ENCODE measurements at regions not wholly inside any gene's neighbourhood (a gene's known extent, or its start where the extent isn't known, plus 50 kb on each side); places are given as distances from the start of the nearest gene placed in this dataset.

- FAIRE-seq, result no peak
- DNase-seq (ENCODE audit: low spot score), result no peak
Observed at GRCh38 chr6:141587482-141588266, 545.1 kb upstream of the GJE1 start.

- DNase-seq (ENCODE audit: low spot score) (peak; percentile 14), FAIRE-seq (no peak)
Observed at GRCh38 chr6:141580988-141581552, 551.7 kb upstream of the GJE1 start.

- DNase-seq (ENCODE audit: low spot score), result no peak
- no peak for FAIRE-seq
Observed at GRCh38 chr6:141580131-141580530, 552.6 kb upstream of the GJE1 start.

- FAIRE-seq (no peak), DNase-seq (ENCODE audit: low spot score) (no peak)
Observed at GRCh38 chr6:141576751-141577150, 556.0 kb upstream of the GJE1 start.

- DNase-seq (ENCODE audit: low spot score), result peak; percentile 51
- FAIRE-seq, result peak; percentile 79
Observed at GRCh38 chr6:141562851-141563763, 569.6 kb upstream of the GJE1 start.

- FAIRE-seq (no peak), DNase-seq (ENCODE audit: low spot score) (no peak)
Observed at GRCh38 chr6:141562186-141562811, 570.4 kb upstream of the GJE1 start.

- DNase-seq (ENCODE audit: low spot score) (no peak), FAIRE-seq (no peak)
Observed at GRCh38 chr6:141561154-141561553, 571.6 kb upstream of the GJE1 start.

GRCh38 chr6:141552463-141552862 lies 580.3 kb upstream of the GJE1 start:
- peak; percentile 83 for DNase-seq (ENCODE audit: low spot score)

GRCh38 chr6:141552031-141552430 lies 580.7 kb upstream of the GJE1 start:
- DNase-seq (ENCODE audit: low spot score) (no peak), FAIRE-seq (no peak)

More at GRCh38 chr6:141552463-141552862, 580.3 kb upstream of the GJE1 start:
- peak; percentile 93 for FAIRE-seq

- DNase-seq (ENCODE audit: low spot score) (peak; percentile 11), FAIRE-seq (no peak)
Observed at GRCh38 chr6:141551318-141551717, 581.4 kb upstream of the GJE1 start.

GRCh38 chr6:141550471-141550870 lies 582.3 kb upstream of the GJE1 start:
- DNase-seq (ENCODE audit: low spot score), result no peak
- no peak for FAIRE-seq

GRCh38 chr6:141548966-141549365 lies 583.8 kb upstream of the GJE1 start:
- FAIRE-seq (no peak), DNase-seq (ENCODE audit: low spot score) (no peak)

GRCh38 chr6:141541581-141542324 lies 591.0 kb upstream of the GJE1 start:
- DNase-seq (ENCODE audit: low spot score), result no peak
- FAIRE-seq, result no peak

- FAIRE-seq, result peak; percentile 68
- peak; percentile 32 for DNase-seq (ENCODE audit: low spot score)
Observed at GRCh38 chr6:141540207-141540606, 592.5 kb upstream of the GJE1 start.

GRCh38 chr6:141539617-141540016 lies 593.1 kb upstream of the GJE1 start:
- DNase-seq (ENCODE audit: low spot score) (no peak), FAIRE-seq (no peak)

GRCh38 chr6:141532211-141532610 lies 600.5 kb upstream of the GJE1 start:
- FAIRE-seq (no peak), DNase-seq (ENCODE audit: low spot score) (no peak)

- DNase-seq (ENCODE audit: low spot score) (no peak), FAIRE-seq (no peak)
Observed at GRCh38 chr6:141531040-141531439, 601.7 kb upstream of the GJE1 start.

GRCh38 chr6:141528596-141528995 lies 604.1 kb upstream of the GJE1 start:
- DNase-seq (ENCODE audit: low spot score), result no peak
- FAIRE-seq, result no peak

- no peak for DNase-seq (ENCODE audit: low spot score)
Observed at GRCh38 chr6:141526985-141527384, 605.7 kb upstream of the GJE1 start.

GRCh38 chr6:141521440-141521839 lies 611.3 kb upstream of the GJE1 start:
- FAIRE-seq, result no peak

More at GRCh38 chr6:141526985-141527384, 605.7 kb upstream of the GJE1 start:
- no peak for FAIRE-seq

GRCh38 chr6:141513830-141514229 lies 618.9 kb upstream of the GJE1 start:
- DNase-seq (ENCODE audit: low spot score) (no peak), FAIRE-seq (peak; percentile 46)

More at GRCh38 chr6:141521440-141521839, 611.3 kb upstream of the GJE1 start:
- peak; percentile 8 for DNase-seq (ENCODE audit: low spot score)

Measured in RCC 7860 (cell line).